ENCODE measurements at regions not wholly inside any gene's neighbourhood (a gene's known extent, or its start where the extent isn't known, plus 50 kb on each side); places are given as distances from the start of the nearest gene placed in this dataset.

GRCh38 chr5:157959370-157959769 lies 100.4 kb upstream of the CLINT1 start:
- TF ChIP-seq, protein P1, sequence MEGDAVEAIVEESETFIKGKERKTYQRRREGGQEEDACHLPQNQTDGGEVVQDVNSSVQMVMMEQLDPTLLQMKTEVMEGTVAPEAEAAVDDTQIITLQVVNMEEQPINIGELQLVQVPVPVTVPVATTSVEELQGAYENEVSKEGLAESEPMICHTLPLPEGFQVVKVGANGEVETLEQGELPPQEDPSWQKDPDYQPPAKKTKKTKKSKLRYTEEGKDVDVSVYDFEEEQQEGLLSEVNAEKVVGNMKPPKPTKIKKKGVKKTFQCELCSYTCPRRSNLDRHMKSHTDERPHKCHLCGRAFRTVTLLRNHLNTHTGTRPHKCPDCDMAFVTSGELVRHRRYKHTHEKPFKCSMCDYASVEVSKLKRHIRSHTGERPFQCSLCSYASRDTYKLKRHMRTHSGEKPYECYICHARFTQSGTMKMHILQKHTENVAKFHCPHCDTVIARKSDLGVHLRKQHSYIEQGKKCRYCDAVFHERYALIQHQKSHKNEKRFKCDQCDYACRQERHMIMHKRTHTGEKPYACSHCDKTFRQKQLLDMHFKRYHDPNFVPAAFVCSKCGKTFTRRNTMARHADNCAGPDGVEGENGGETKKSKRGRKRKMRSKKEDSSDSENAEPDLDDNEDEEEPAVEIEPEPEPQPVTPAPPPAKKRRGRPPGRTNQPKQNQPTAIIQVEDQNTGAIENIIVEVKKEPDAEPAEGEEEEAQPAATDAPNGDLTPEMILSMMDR (IDR thresholded peaks at IDR 0.05; ENCODE audit: low read length), result no peak
- TF ChIP-seq EZH2 (IDR thresholded peaks at IDR 0.05; ENCODE audit: borderline replicate concordance, low read length), result no peak
